Urinary bladder (tissue), 3 donors: ENCODE measurements at regions not wholly inside any gene's neighbourhood (a gene's known extent, or its start where the extent isn't known, plus 50 kb on each side); places are given as distances from the start of the nearest gene placed in this dataset.
"Not testable (repeated sequence)": the region's sequence is repeated elsewhere in the genome, so short reads cannot be mapped to it uniquely, and the experiment has no call there.

Experiments
- DNase-seq: peaks from one replicate; pipeline ENCODE4 v3.0.0-alpha.2; 2015; ENCODE audit errors: extremely low spot score
- H3K27ac ChIP-seq: one replicate; pipeline ENCODE4 v1.5.1; 2013; ENCODE audit warnings: low read depth, mild to moderate bottlenecking, moderate library complexity
- H3K36me3 ChIP-seq: one replicate; pipeline ENCODE4 v1.6.1; 2013; ENCODE audit warnings: mild to moderate bottlenecking, moderate library complexity; ENCODE audit not compliant: insufficient read depth
- H3K4me1 ChIP-seq: one replicate; pipeline ENCODE4 v1.6.1; 2013; ENCODE audit warnings: mild to moderate bottlenecking, moderate library complexity; ENCODE audit not compliant: insufficient read depth
- H3K4me3 ChIP-seq: one replicate; pipeline ENCODE4 v1.5.1; 2013; ENCODE audit warnings: low read depth, low read length
- WGBS: extraction: QIAGEN DNeasy Blood & Tissue Kit; methylation state at CpG from one replicate; pipeline ENCODE4 v1.1.7; 2013; 5-methylcytosine and 5-hydroxymethylcytosine counted together
- donor health status: healthy with polysubstance abuse.
- donor health status: healthy.

- Histone ChIP-seq H3K27ac (no peak overlapping the region), H3K4me1 (no peaks in the 10 kb centered on the region), H3K4me3 (no peak overlapping the region), H3K36me3 (no peaks in the 10 kb centered on the region)
- WGBS: 88% methylated on average over 1 of the region's 1 CpG
- no peak for DNase-seq
Measured at GRCh38 chr1:168422203-168422847, 121.5 kb downstream of the XCL2 start.

GRCh38 chr1:168421399-168422004 is 122.3 kb downstream of the XCL2 start:
- no peak overlapping the region for H3K4me3 ChIP-seq
- DNase-seq: no peak
- no peak overlapping the region for H3K27ac ChIP-seq
- H3K4me1 ChIP-seq: no peaks in the 10 kb centered on the region
- no peaks in the 10 kb centered on the region for H3K36me3 ChIP-seq
- 83% methylated on average over 3 of the region's 3 CpGs for WGBS

DNA sequence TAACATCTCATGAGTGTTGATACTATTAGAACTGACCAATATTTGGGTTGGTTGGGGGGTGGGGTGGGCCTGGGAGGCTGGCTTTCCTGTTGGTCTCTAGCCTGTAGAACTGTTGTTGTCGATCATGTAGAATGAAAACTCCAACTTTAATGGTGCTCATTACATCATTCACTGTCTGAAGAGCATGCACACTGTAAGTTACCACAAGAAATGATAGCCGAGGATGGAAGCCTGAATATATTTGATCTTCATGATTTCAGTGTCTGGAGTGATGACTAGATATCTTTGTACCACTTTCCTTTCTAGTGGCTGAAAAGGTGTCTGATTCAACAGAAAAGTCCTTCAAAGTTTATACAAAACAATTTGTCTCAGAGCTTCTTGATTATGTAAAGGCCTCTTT is 123.6 kb downstream of the XCL2 start:
- Histone ChIP-seq H3K4me1 (no peaks in the 10 kb centered on the region), H3K4me3 (no peak overlapping the region), H3K36me3 (no peaks in the 10 kb centered on the region), H3K27ac (no peak overlapping the region)
- 88% methylated on average over 2 of the region's 2 CpGs for WGBS
- DNase-seq: no peak

- Histone ChIP-seq H3K27ac (no peak overlapping the region), H3K4me1 (no peaks in the 10 kb centered on the region), H3K4me3 (no peak overlapping the region), H3K36me3 (no peaks in the 10 kb centered on the region)
- 61% methylated on average over 4 of the region's 4 CpGs for WGBS
- DNase-seq: no peak
Measured at GRCh38 chr1:168419736-168420135, 124.1 kb downstream of the XCL2 start.

GRCh38 chr1:168416220-168416619 is 127.6 kb downstream of the XCL2 start:
- Histone ChIP-seq H3K36me3 (no peaks in the 10 kb centered on the region), H3K4me1 (no peaks in the 10 kb centered on the region), H3K27ac (no peak overlapping the region), H3K4me3 (no peak overlapping the region)
- 90% methylated on average over 4 of the region's 4 CpGs for WGBS
- no peak for DNase-seq

- H3K27ac ChIP-seq: no peak overlapping the region
- DNase-seq: no peak
- no peak overlapping the region for H3K4me3 ChIP-seq
- 95% methylated on average over 2 of the region's 2 CpGs for WGBS
- no peaks in the 10 kb centered on the region for H3K4me1 ChIP-seq
- no peaks in the 10 kb centered on the region for H3K36me3 ChIP-seq
Measured at GRCh38 chr1:168414914-168415313, 128.9 kb downstream of the XCL2 start.

- Histone ChIP-seq H3K36me3 (no peaks in the 10 kb centered on the region), H3K4me1 (no peaks in the 10 kb centered on the region), H3K27ac (no peak overlapping the region), H3K4me3 (no peak overlapping the region)
- no peak for DNase-seq
- 90% methylated on average over 8 of the region's 8 CpGs for WGBS
Measured at GRCh38 chr1:168410464-168410863, 129.8 kb downstream of the TBX19 start.

DNA sequence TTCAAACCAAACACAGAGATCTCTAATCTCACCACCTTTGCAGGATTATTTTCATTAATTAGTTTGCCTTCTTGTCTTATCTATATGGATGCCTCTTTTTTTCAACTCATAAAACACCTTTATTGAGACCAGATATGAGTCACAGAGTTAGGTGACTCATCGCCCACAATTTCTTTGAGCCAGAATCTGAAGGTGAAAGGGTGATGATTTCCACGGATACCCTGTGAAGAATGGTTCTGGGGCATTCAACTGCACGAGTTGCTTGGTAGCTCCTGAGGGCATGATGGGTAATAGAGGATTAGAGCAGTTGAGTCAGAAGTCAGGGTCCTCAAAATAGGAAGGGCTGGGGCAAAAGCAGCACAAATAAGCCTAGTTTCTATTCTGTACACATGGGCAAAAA is 128.2 kb downstream of the TBX19 start:
- Histone ChIP-seq H3K4me3 (no peak overlapping the region), H3K4me1 (no peaks in the 10 kb centered on the region), H3K36me3 (no peaks in the 10 kb centered on the region), H3K27ac (no peak overlapping the region)
- no peak for DNase-seq
- 70% methylated on average over 3 of the region's 3 CpGs for WGBS

- Histone ChIP-seq H3K4me3 (no peak overlapping the region), H3K27ac (no peak overlapping the region), H3K36me3 (no peaks in the 10 kb centered on the region), H3K4me1 (no peaks in the 10 kb centered on the region)
- 88% methylated on average over 3 of the region's 3 CpGs for WGBS
- DNase-seq: no peak
Measured at GRCh38 chr1:168408539-168408865, 127.8 kb downstream of the TBX19 start.

GRCh38 chr1:168407832-168408538 is 127.3 kb downstream of the TBX19 start:
- Histone ChIP-seq H3K4me1 (no peaks in the 10 kb centered on the region), H3K27ac (no peak overlapping the region), H3K4me3 (no peak overlapping the region), H3K36me3 (no peaks in the 10 kb centered on the region)
- 95% methylated on average over 1 of the region's 1 CpG for WGBS
- DNase-seq: no peak

DNA sequence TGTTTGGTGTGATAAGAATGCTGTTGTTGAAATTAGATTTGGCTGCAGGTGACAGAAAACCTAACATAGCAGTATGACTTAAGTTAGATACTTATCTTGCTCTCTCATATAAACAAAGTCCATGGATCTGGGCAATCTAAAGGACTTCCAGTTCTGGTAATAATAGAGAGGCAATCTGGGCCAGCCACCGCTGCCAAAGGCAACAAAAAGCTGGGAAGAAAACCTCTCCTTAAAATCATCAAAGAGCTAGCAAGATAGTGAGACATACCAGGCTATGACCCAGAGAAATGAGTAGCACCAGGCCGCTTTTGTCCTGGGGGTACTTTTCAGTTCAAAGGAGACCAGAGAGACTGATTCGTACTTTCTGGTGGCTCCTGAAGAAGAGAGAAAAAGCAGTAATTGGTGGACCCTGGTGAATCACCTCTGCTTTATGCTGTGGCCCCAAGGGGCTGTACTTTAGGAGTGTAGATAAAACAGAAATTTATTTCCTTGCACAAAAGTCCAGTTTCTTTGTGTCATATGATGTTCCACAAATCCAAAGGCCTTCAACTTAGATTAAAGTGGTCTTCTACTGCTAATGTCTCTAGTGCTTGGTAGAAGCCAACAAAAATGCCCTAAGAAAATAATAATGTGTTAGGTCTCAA is 125.4 kb downstream of the TBX19 start:
- WGBS: 60% methylated on average over 3 of the region's 3 CpGs
- Histone ChIP-seq H3K4me3 (no peak overlapping the region), H3K27ac (no peak overlapping the region), H3K4me1 (no peaks in the 10 kb centered on the region), H3K36me3 (no peaks in the 10 kb centered on the region)
- DNase-seq: no peak

GRCh38 chr1:168403140-168403539 is 122.5 kb downstream of the TBX19 start:
- no peak for DNase-seq
- 97% methylated on average over 2 of the region's 2 CpGs for WGBS

GRCh38 chr1:168402466-168402865 is 121.8 kb downstream of the TBX19 start:
- not testable (repeated sequence) for H3K4me3 ChIP-seq, H3K36me3 ChIP-seq, H3K4me1 ChIP-seq, DNase-seq, H3K27ac ChIP-seq
- 66% methylated on average over 3 of the region's 3 CpGs for WGBS

More at GRCh38 chr1:168403140-168403539, 122.5 kb downstream of the TBX19 start:
- H3K36me3 ChIP-seq: no peaks in the 10 kb centered on the region
- H3K4me3 ChIP-seq: no peak overlapping the region
- H3K27ac ChIP-seq: no peak overlapping the region
- no peaks in the 10 kb centered on the region for H3K4me1 ChIP-seq

DNA sequence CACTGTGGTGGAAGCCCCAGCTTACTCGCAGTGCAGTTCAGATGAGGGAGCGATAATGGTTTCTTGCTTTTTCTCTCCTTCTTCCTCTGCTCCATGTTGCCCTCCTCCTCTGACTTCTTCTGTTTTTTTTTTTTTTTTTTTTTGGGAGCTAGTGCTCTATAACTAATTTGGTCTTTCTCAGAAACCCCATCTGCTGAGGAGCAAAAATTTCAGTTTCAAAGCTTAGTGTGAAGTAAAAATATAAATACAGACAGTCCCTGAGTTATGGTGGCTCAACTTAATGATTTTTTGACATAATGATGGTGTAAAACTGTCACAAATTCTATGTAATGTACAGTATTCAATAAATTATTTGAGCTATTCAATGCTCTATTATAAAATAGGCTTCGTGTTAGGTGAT is 120.7 kb downstream of the TBX19 start:
- H3K4me1 ChIP-seq: no peaks in the 10 kb centered on the region
- H3K4me3 ChIP-seq: no peak overlapping the region
- no peak overlapping the region for H3K27ac ChIP-seq
- no peak for DNase-seq
- no peaks in the 10 kb centered on the region for H3K36me3 ChIP-seq
- 94% methylated on average over 3 of the region's 3 CpGs for WGBS
